Activated naive CD8-positive, alpha-beta T cell treated with anti-CD3 and anti-CD28 coated beads, Interleukin-2, amount 50 U/mL, for 24 hours (primary cell): ENCODE measurements at regions not wholly inside any gene's neighbourhood (a gene's known extent, or its start where the extent isn't known, plus 50 kb on each side); places are given as distances from the start of the nearest gene placed in this dataset.

Source experiments
- ATAC-seq: fragments of 150-1000 bp; cut with Tn5 transposase; one replicate; pipeline ENCODE4 v1.10.0; 2021
- DNase-seq: peaks from one replicate; pipeline ENCODE4 v3.0.0; 2021
- H3K27ac Mint-ChIP-seq: one replicate; pipeline ENCODE4 v1.8.0; 2021; ENCODE audit warnings: mild to moderate bottlenecking, mixed read lengths
- H3K27me3 Mint-ChIP-seq: one replicate; pipeline ENCODE4 v1.8.0; 2021; ENCODE audit warnings: mixed read lengths
- H3K36me3 Mint-ChIP-seq: one replicate; pipeline ENCODE4 v1.8.0; 2021; ENCODE audit warnings: low read depth, mixed read lengths
- H3K4me1 Mint-ChIP-seq: one replicate; pipeline ENCODE4 v1.8.0; 2021; ENCODE audit warnings: mixed read lengths
- H3K4me3 Mint-ChIP-seq: one replicate; pipeline ENCODE4 v1.8.0; 2021; ENCODE audit warnings: mild to moderate bottlenecking, moderate library complexity, mixed read lengths
- H3K9me3 Mint-ChIP-seq: one replicate; pipeline ENCODE4 v1.8.0; 2021; ENCODE audit warnings: mixed read lengths

- no peak overlapping the region for H3K4me3 Mint-ChIP-seq
- peaks cover 40% of the 10 kb centered on the region for H3K27me3 Mint-ChIP-seq
- no peaks in the 10 kb centered on the region for H3K36me3 Mint-ChIP-seq
- H3K27ac Mint-ChIP-seq, result no peak overlapping the region
- peak; percentile 9 for DNase-seq
- H3K9me3 Mint-ChIP-seq, result no peaks in the 10 kb centered on the region
- ATAC-seq, result no peak
- H3K4me1 Mint-ChIP-seq, result peaks cover 13% of the 10 kb centered on the region
These were observed 69.8 kb downstream of the HES1 start for GRCh38 chr3:194205675-194206133.

- peaks cover 13% of the 10 kb centered on the region for H3K4me1 Mint-ChIP-seq
- H3K9me3 Mint-ChIP-seq, result no peaks in the 10 kb centered on the region
- H3K27ac Mint-ChIP-seq, result no peak overlapping the region
- peaks cover 38% of the 10 kb centered on the region for H3K27me3 Mint-ChIP-seq
- H3K4me3 Mint-ChIP-seq, result no peak overlapping the region
- ATAC-seq (no peak), DNase-seq (no peak)
- H3K36me3 Mint-ChIP-seq, result no peaks in the 10 kb centered on the region
These were observed 70.4 kb downstream of the HES1 start for GRCh38 chr3:194206320-194206719.

GRCh38 chr3:194208709-194209108 lies 72.8 kb downstream of the HES1 start:
- Mint-ChIP-seq H3K27ac (no peak overlapping the region), H3K27me3 (peaks cover 34% of the 10 kb centered on the region), H3K4me3 (no peak overlapping the region), H3K9me3 (no peaks in the 10 kb centered on the region), H3K36me3 (no peaks in the 10 kb centered on the region), H3K4me1 (peaks cover 8% of the 10 kb centered on the region)
- ATAC-seq, result no peak
- no peak for DNase-seq

GRCh38 chr3:194212161-194212844 lies 76.4 kb downstream of the HES1 start:
- Mint-ChIP-seq H3K27me3 (peaks cover 9% of the 10 kb centered on the region), H3K36me3 (no peaks in the 10 kb centered on the region), H3K4me3 (no peak overlapping the region), H3K27ac (no peak overlapping the region), H3K4me1 (no peaks in the 10 kb centered on the region), H3K9me3 (no peaks in the 10 kb centered on the region)
- DNase-seq (no peak), ATAC-seq (no peak)

GRCh38 chr3:194212845-194213331 lies 76.9 kb downstream of the HES1 start:
- Mint-ChIP-seq H3K4me3 (no peak overlapping the region), H3K36me3 (no peaks in the 10 kb centered on the region), H3K9me3 (no peaks in the 10 kb centered on the region), H3K4me1 (no peaks in the 10 kb centered on the region), H3K27ac (no peak overlapping the region), H3K27me3 (peaks cover 9% of the 10 kb centered on the region)
- ATAC-seq (no peak), DNase-seq (no peak)

GRCh38 chr3:194215392-194215791 lies 79.4 kb downstream of the HES1 start:
- Mint-ChIP-seq H3K27ac (no peak overlapping the region), H3K36me3 (no peaks in the 10 kb centered on the region), H3K4me3 (no peak overlapping the region), H3K4me1 (no peaks in the 10 kb centered on the region), H3K27me3 (peaks cover 12% of the 10 kb centered on the region), H3K9me3 (no peaks in the 10 kb centered on the region)
- ATAC-seq (no peak), DNase-seq (no peak)

- no peaks in the 10 kb centered on the region for H3K36me3 Mint-ChIP-seq
- no peaks in the 10 kb centered on the region for H3K4me1 Mint-ChIP-seq
- no peak overlapping the region for H3K27ac Mint-ChIP-seq
- H3K4me3 Mint-ChIP-seq, result no peak overlapping the region
- ATAC-seq (no peak), DNase-seq (no peak)
- peaks cover 18% of the 10 kb centered on the region for H3K27me3 Mint-ChIP-seq
- H3K9me3 Mint-ChIP-seq, result no peaks in the 10 kb centered on the region
These were observed 82.9 kb downstream of the HES1 start for GRCh38 chr3:194218646-194219453.

GRCh38 chr3:194219826-194220410 lies 84.0 kb downstream of the HES1 start:
- ATAC-seq, result no peak
- Mint-ChIP-seq H3K9me3 (no peaks in the 10 kb centered on the region), H3K27ac (no peak overlapping the region), H3K36me3 (no peaks in the 10 kb centered on the region), H3K27me3 (peaks cover 27% of the 10 kb centered on the region), H3K4me1 (peaks cover 6% of the 10 kb centered on the region), H3K4me3 (no peak overlapping the region)
- DNase-seq, result no peak

GRCh38 chr3:194220901-194221326 lies 85.0 kb downstream of the HES1 start:
- H3K27ac Mint-ChIP-seq, result no peak overlapping the region
- H3K36me3 Mint-ChIP-seq, result no peaks in the 10 kb centered on the region
- DNase-seq (no peak), ATAC-seq (no peak)
- H3K27me3 Mint-ChIP-seq, result peaks cover 34% of the 10 kb centered on the region
- no peaks in the 10 kb centered on the region for H3K9me3 Mint-ChIP-seq
- peaks cover 6% of the 10 kb centered on the region for H3K4me1 Mint-ChIP-seq
- no peak overlapping the region for H3K4me3 Mint-ChIP-seq

- no peak for ATAC-seq
- Mint-ChIP-seq H3K4me1 (peaks cover 6% of the 10 kb centered on the region), H3K27me3 (peaks cover 36% of the 10 kb centered on the region), H3K27ac (no peak overlapping the region), H3K9me3 (no peaks in the 10 kb centered on the region), H3K4me3 (no peak overlapping the region), H3K36me3 (no peaks in the 10 kb centered on the region)
- no peak for DNase-seq
These were observed 85.4 kb downstream of the HES1 start for GRCh38 chr3:194221336-194221735.

GRCh38 chr3:194223951-194224350 lies 88.0 kb downstream of the HES1 start:
- DNase-seq (no peak), ATAC-seq (no peak)
- H3K9me3 Mint-ChIP-seq, result no peaks in the 10 kb centered on the region
- peaks cover 37% of the 10 kb centered on the region for H3K27me3 Mint-ChIP-seq
- H3K36me3 Mint-ChIP-seq, result no peaks in the 10 kb centered on the region
- H3K4me3 Mint-ChIP-seq, result no peak overlapping the region
- peaks cover 6% of the 10 kb centered on the region for H3K4me1 Mint-ChIP-seq
- no peak overlapping the region for H3K27ac Mint-ChIP-seq

- H3K4me1 Mint-ChIP-seq, result peaks cover 6% of the 10 kb centered on the region
- H3K4me3 Mint-ChIP-seq, result no peak overlapping the region
- H3K27ac Mint-ChIP-seq, result no peak overlapping the region
- ATAC-seq (no peak), DNase-seq (no peak)
- H3K9me3 Mint-ChIP-seq, result no peaks in the 10 kb centered on the region
- H3K36me3 Mint-ChIP-seq, result no peaks in the 10 kb centered on the region
- peaks cover 40% of the 10 kb centered on the region for H3K27me3 Mint-ChIP-seq
These were observed 88.8 kb downstream of the HES1 start for GRCh38 chr3:194224471-194225417.

GRCh38 chr3:194225418-194225812 lies 89.5 kb downstream of the HES1 start:
- no peak overlapping the region for H3K4me3 Mint-ChIP-seq
- no peak overlapping the region for H3K27ac Mint-ChIP-seq
- H3K9me3 Mint-ChIP-seq, result no peaks in the 10 kb centered on the region
- no peak for DNase-seq
- no peaks in the 10 kb centered on the region for H3K36me3 Mint-ChIP-seq
- peaks cover 40% of the 10 kb centered on the region for H3K27me3 Mint-ChIP-seq
- H3K4me1 Mint-ChIP-seq, result peaks cover 6% of the 10 kb centered on the region
- ATAC-seq, result no peak
